Mesendoderm (in vitro differentiated cells): ENCODE measurements at regions not wholly inside any gene's neighbourhood (a gene's known extent, or its start where the extent isn't known, plus 50 kb on each side); places are given as distances from the start of the nearest gene placed in this dataset.

Source experiments
- DNase-seq: peaks from one replicate; pipeline ENCODE4 v3.0.0; 2013
- H2AK5ac ChIP-seq: 2 replicates; pipeline ENCODE4 v1.6.1; 2013; ENCODE audit warnings: low read length, inconsistent platforms
- H2BK120ac ChIP-seq: 2 replicates; pipeline ENCODE4 v1.6.1; 2013; ENCODE audit warnings: low read depth, mild to moderate bottlenecking, low read length, moderate library complexity, mixed read lengths
- H2BK15ac ChIP-seq: replicated peaks from 2 replicates; pipeline ENCODE4 v1.6.1; 2013; ENCODE audit warnings: low read depth, mild to moderate bottlenecking, moderate library complexity
- H2BK5ac ChIP-seq: 2 replicates; pipeline ENCODE4 v1.6.1; 2013; ENCODE audit warnings: low read length, inconsistent platforms
- H3K18ac ChIP-seq: 2 replicates; pipeline ENCODE4 v1.6.1; 2013; ENCODE audit warnings: mild to moderate bottlenecking, low read length, mixed read lengths
- H3K23ac ChIP-seq: one replicate; pipeline ENCODE4 v1.6.1; 2013; ENCODE audit warnings: low read length
- H3K27ac ChIP-seq: 2 replicates; pipeline ENCODE4 v1.5.1; 2013; ENCODE audit warnings: low read depth, mild to moderate bottlenecking, inconsistent platforms, low read length, moderate library complexity
- H3K27me3 ChIP-seq: 2 replicates; pipeline ENCODE4 v1.6.1; 2013; ENCODE audit warnings: low read length, control low read depth, mild to moderate bottlenecking, inconsistent platforms; ENCODE audit not compliant: insufficient read depth, poor library complexity
- H3K36me3 ChIP-seq: 2 replicates; pipeline ENCODE4 v1.6.1; 2013; ENCODE audit warnings: low read length, inconsistent platforms; ENCODE audit not compliant: control insufficient read depth, insufficient read depth
- H3K4ac ChIP-seq: one replicate; pipeline ENCODE4 v1.6.1; 2013; ENCODE audit warnings: low read depth, mild to moderate bottlenecking, low read length, moderate library complexity
- H3K4me1 ChIP-seq: 2 replicates; pipeline ENCODE4 v1.6.1; 2013; ENCODE audit warnings: low read depth, low read length, inconsistent platforms; ENCODE audit not compliant: control insufficient read depth
- H3K4me2 ChIP-seq: 2 replicates; pipeline ENCODE4 v1.6.1; 2013; ENCODE audit warnings: low read length
- H3K4me3 ChIP-seq: 2 replicates; pipeline ENCODE4 v1.5.1; 2013; ENCODE audit warnings: mild to moderate bottlenecking, low read length
- H3K56ac ChIP-seq: one replicate; pipeline ENCODE4 v1.6.1; 2013; ENCODE audit warnings: low read length
- H3K79me1 ChIP-seq: 2 replicates; pipeline ENCODE4 v1.6.1; 2013; ENCODE audit warnings: low read length, inconsistent platforms
- H3K79me2 ChIP-seq: 2 replicates; pipeline ENCODE4 v1.6.1; 2013; ENCODE audit warnings: mild to moderate bottlenecking, low read length; ENCODE audit not compliant: control insufficient read depth, insufficient read depth
- H3K9ac ChIP-seq: 2 replicates; pipeline ENCODE4 v1.6.1; 2013; ENCODE audit warnings: low read length, inconsistent platforms
- H4K5ac ChIP-seq: one replicate; pipeline ENCODE4 v1.6.1; 2013; ENCODE audit warnings: low read length
- H4K8ac ChIP-seq: one replicate; pipeline ENCODE4 v1.6.1; 2013; ENCODE audit warnings: low read depth, mild to moderate bottlenecking, control low read depth, low read length, moderate library complexity
- WGBS: extraction: QIAGEN DNeasy Blood & Tissue Kit; methylation state at CpG from one replicate; pipeline ENCODE4 v1.1.7; 2013; ENCODE audit warnings: low lambda C conversion rate, missing lambda C conversion rate; ENCODE audit not compliant: insufficient coverage; ENCODE audit errors: extremely low coverage; 5-methylcytosine and 5-hydroxymethylcytosine counted together

DNA sequence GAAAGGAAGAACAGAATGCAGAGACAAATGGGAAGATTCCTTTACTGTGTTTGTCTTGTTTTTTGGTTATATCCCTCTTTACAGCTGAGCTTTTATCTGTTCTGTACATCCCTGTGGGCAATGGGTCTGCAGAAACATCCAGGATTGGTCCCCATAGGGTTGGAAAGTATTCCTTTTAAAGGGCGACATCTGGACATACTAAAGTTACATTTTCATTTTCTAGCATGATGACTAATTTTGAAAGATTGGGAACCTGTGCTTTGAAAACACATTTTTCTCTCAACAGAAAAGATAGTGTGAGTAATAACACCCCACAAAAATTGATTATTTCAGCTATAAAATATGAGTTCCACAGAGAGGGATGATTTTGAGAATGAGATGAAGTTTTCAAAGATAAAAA lies 435.8 kb downstream of the GPAM start:
- Histone ChIP-seq H2AK5ac (no peak overlapping the region), H2BK15ac (no peak overlapping the region), H4K8ac (no peak overlapping the region), H3K79me2 (no peaks in the 10 kb centered on the region), H3K36me3 (no peaks in the 10 kb centered on the region), H3K4me3 (no peak overlapping the region), H2BK120ac (no peak overlapping the region), H3K4me1 (no peaks in the 10 kb centered on the region), H3K56ac (no peak overlapping the region), H2BK5ac (no peak overlapping the region), H3K4ac (no peak overlapping the region), H3K79me1 (no peaks in the 10 kb centered on the region), H3K18ac (no peak overlapping the region), H3K9ac (no peak overlapping the region), H4K5ac (no peak overlapping the region), H3K27me3 (no peaks in the 10 kb centered on the region), H3K27ac (no peak overlapping the region), H3K23ac (no peak overlapping the region), H3K4me2 (no peak overlapping the region)
- no peak for DNase-seq
- WGBS = no CpG with 5 or more reads among the region's 1 CpG

DNA sequence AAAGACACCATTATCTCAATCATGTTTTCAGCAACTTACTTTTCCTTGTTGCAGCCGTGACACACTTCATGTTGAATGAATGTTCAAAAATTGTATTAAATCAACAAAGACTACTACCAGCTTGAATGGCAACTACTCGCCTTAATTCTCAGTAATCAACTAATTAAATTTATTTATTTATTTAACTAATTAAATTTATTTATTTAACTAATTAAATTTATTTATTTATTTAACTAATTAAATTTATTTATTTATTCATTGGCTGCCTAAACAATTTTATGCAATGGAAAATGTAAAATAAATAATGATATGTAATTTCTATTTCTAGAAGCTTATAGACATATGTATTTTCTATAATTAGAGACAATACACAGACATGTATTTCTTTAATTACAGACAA lies 435.4 kb downstream of the GPAM start:
- no peak overlapping the region for H3K27ac ChIP-seq
- 100% methylated on average over 1 of the region's 2 CpGs for WGBS

DNA sequence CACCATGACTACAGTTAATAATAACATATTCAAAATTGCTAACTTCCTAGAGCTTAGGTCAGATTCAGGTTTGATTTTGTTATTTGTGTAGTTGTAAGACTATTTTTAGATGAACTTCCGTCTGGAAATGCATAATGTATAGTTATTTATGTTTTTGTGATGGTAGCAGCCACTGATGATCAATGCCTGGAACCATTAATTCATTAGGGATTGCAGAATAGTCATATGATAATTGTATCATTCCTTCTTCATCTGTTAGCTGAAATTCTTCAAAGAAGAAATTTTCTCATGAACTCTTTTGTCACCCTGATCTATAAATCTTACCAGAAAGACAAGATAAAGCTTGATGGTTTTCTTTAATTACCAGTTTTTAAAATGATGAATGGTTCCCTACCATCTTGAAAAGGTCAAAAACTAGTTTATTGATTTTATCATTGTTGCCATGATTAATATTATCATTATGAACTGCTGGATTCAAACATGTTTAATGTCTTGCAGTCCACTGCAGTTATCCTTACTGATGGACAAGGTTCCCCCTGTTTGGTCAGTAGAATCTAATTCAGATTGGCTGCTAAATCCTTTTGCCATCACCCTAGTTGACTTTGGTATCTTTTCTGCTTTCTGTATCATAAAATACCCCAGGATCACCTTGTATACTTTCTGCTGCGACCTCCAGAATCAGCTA lies 433.3 kb downstream of the GPAM start:
- no CpG with 5 or more reads among the region's 2 CpGs for WGBS
- H2BK120ac ChIP-seq = no peak overlapping the region
- no peaks in the 10 kb centered on the region for H3K4me1 ChIP-seq
- no peak overlapping the region for H4K8ac ChIP-seq
- no peaks in the 10 kb centered on the region for H3K27me3 ChIP-seq
- no peak overlapping the region for H2BK15ac ChIP-seq
- no peak overlapping the region for H3K4me2 ChIP-seq
- H3K9ac ChIP-seq = no peak overlapping the region
- H3K79me1 ChIP-seq = no peaks in the 10 kb centered on the region
- H4K5ac ChIP-seq = no peak overlapping the region
- no peak overlapping the region for H3K23ac ChIP-seq
- DNase-seq = no peak
- H3K4ac ChIP-seq = no peak overlapping the region
- no peak overlapping the region for H2AK5ac ChIP-seq
- no peak overlapping the region for H3K56ac ChIP-seq
- H3K27ac ChIP-seq = no peak overlapping the region
- H3K36me3 ChIP-seq = no peaks in the 10 kb centered on the region
- H3K18ac ChIP-seq = no peak overlapping the region
- H3K4me3 ChIP-seq = no peak overlapping the region
- no peaks in the 10 kb centered on the region for H3K79me2 ChIP-seq
- no peak overlapping the region for H2BK5ac ChIP-seq

More for the DNA sequence above, 435.4 kb downstream of the GPAM start:
- Histone ChIP-seq H3K4me2 (no peak overlapping the region), H3K9ac (no peak overlapping the region), H4K8ac (no peak overlapping the region), H3K18ac (no peak overlapping the region), H3K79me2 (no peaks in the 10 kb centered on the region), H2BK5ac (no peak overlapping the region), H2BK120ac (no peak overlapping the region), H3K36me3 (no peaks in the 10 kb centered on the region), H2BK15ac (no peak overlapping the region), H3K27me3 (no peaks in the 10 kb centered on the region), H3K4me1 (no peaks in the 10 kb centered on the region), H3K79me1 (no peaks in the 10 kb centered on the region), H3K56ac (no peak overlapping the region), H3K23ac (no peak overlapping the region), H3K4ac (no peak overlapping the region), H3K4me3 (no peak overlapping the region), H2AK5ac (no peak overlapping the region), H4K5ac (no peak overlapping the region)
- DNase-seq = no peak

DNA sequence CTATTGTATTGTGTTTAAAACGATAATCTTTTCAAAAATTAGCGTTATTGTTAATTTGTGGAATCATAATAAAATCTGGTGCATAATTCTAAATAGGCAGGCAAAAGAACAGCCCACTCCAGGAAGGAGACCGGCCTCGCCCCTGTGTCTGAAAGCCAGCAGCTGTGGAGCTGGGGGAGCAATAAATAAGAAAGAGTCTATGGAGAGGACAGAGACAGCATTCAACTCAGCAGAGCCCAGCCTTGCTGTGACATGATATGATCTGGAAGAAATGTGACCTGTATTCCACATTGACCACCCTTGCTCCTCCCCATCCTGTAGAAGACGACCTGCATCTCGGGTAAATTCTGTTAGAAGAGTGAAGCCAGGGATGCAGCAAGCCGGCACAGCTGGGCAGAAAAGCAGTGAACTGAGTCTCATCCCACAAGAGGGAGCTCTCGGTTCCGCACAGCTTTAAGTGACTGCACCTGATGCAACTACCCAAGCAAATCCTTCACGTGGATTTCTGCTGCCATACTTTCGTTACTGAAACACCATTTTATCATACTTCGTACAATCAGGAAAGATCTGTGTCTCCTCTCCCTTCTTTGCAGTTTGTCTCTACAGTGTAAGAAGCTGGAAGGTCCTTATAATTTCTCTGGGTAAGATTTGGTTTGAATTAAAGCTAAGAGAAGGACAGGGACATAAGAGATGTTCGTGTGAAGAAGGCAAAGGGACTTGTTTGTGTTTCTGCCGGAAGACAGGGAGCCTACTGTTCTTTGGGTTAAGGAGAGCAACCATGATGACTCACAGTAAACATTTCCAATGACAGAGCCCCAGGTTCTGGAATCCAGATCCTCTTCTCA lies 427.1 kb downstream of the GPAM start:
- Histone ChIP-seq H3K4me2 (no peak overlapping the region), H3K23ac (no peak overlapping the region), H2BK5ac (no peak overlapping the region), H4K8ac (no peak overlapping the region), H3K79me2 (no peaks in the 10 kb centered on the region), H2BK15ac (no peak overlapping the region), H3K4me1 (no peaks in the 10 kb centered on the region), H3K9ac (no peak overlapping the region), H3K18ac (no peak overlapping the region), H3K56ac (no peak overlapping the region), H3K36me3 (no peaks in the 10 kb centered on the region), H3K79me1 (no peaks in the 10 kb centered on the region), H2AK5ac (no peak overlapping the region), H3K4ac (no peak overlapping the region), H3K27me3 (no peaks in the 10 kb centered on the region), H3K4me3 (no peak overlapping the region), H4K5ac (no peak overlapping the region), H3K27ac (no peak overlapping the region), H2BK120ac (no peak overlapping the region)
- no CpG with 5 or more reads among the region's 14 CpGs for WGBS
- DNase-seq = peak; percentile 91

DNA sequence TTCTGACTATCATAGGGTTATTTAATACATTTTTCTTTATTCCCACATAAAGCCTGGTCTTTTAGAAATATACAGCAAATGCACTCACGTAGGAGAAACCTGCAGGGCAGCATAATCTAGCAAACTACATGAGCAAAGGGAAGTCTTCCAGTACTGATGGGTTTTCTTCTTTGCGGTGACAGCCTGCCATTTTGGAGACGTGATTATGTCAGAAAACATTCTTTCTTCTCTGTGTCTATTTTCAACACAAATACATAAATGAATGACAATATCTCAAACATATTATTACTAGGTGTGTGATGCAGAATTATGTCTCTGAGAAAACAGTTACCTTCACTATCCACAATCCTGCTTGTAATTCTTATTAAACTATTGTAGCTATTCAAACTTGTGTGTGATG lies 425.0 kb downstream of the GPAM start:
- Histone ChIP-seq H2BK15ac (no peak overlapping the region), H4K8ac (no peak overlapping the region), H2BK120ac (no peak overlapping the region), H3K27ac (no peak overlapping the region), H3K18ac (no peak overlapping the region), H3K4me3 (no peak overlapping the region), H3K27me3 (no peaks in the 10 kb centered on the region), H3K79me2 (no peaks in the 10 kb centered on the region), H3K4ac (no peak overlapping the region), H3K23ac (no peak overlapping the region), H3K4me2 (no peak overlapping the region), H3K9ac (no peak overlapping the region), H3K79me1 (no peaks in the 10 kb centered on the region), H2BK5ac (no peak overlapping the region), H2AK5ac (no peak overlapping the region), H4K5ac (no peak overlapping the region), H3K56ac (no peak overlapping the region), H3K4me1 (no peaks in the 10 kb centered on the region), H3K36me3 (no peaks in the 10 kb centered on the region)
- no CpG with 5 or more reads among the region's 3 CpGs for WGBS
- DNase-seq = no peak
